A673 (cell line): ENCODE measurements at regions not wholly inside any gene's neighbourhood (a gene's known extent, or its start where the extent isn't known, plus 50 kb on each side); places are given as distances from the start of the nearest gene placed in this dataset.

Source experiments
- BruUV-seq: library from RNA; stranded (reverse); fragments of 400-500 nt; replicated peaks from 2 replicates; lab custom pipeline; 2021; lab: Mats Ljungman, UMichigan
- CTCF ChIA-PET: fragments of 300-600 bp; sonication (Branson Sonifier 250); formaldehyde crosslinking; loops from one replicate; lab custom pipeline; 2022; ENCODE audit warnings: antibody characterized with exemption; lab: Charles Lee
- POLR2A ChIA-PET: fragments of 300-600 bp; sonication (Branson Sonifier 250); formaldehyde crosslinking; loops from one replicate; lab custom pipeline; 2022; ENCODE audit warnings: antibody characterized with exemption; ENCODE audit not compliant: low non-redundant PET; lab: Charles Lee
- DNase-seq: peaks from one replicate; pipeline ENCODE4 v3.0.0-alpha.2; 2015; ENCODE audit warnings: low spot score
- H3K27ac ChIP-seq: fragments of 200-600 bp; sonication (generic); 2 replicates; pipeline ENCODE4 v1.5.1; 2016; ENCODE audit warnings: mixed run types, low read depth, mild to moderate bottlenecking, mixed read lengths, antibody characterized with exemption, low read length; ENCODE audit not compliant: poor library complexity, severe bottlenecking
- H3K27me3 ChIP-seq: fragments of 200-600 bp; sonication (generic); replicated peaks from 2 replicates; pipeline ENCODE4 v1.6.1; 2017; ENCODE audit warnings: mixed run types, low read depth, mild to moderate bottlenecking, mixed read lengths, antibody characterized with exemption, low read length; ENCODE audit not compliant: insufficient read depth, poor library complexity
- H3K36me3 ChIP-seq: fragments of 200-600 bp; sonication (generic); 2 replicates; pipeline ENCODE4 v1.6.1; 2016; ENCODE audit warnings: mixed run types, mild to moderate bottlenecking, mixed read lengths, antibody characterized with exemption, low read length; ENCODE audit not compliant: insufficient read depth, poor library complexity, severe bottlenecking
- H3K4me1 ChIP-seq: fragments of 200-600 bp; sonication (generic); 2 replicates; pipeline ENCODE4 v1.6.1; 2017; ENCODE audit warnings: mixed run types, mild to moderate bottlenecking, mixed read lengths, antibody characterized with exemption, low read length; ENCODE audit not compliant: insufficient read depth, poor library complexity, severe bottlenecking
- H3K4me3 ChIP-seq: fragments of 200-600 bp; sonication (generic); 2 replicates; pipeline ENCODE4 v1.5.1; 2016; ENCODE audit warnings: low read depth, mixed run types, mild to moderate bottlenecking, mixed read lengths, low read length; ENCODE audit not compliant: poor library complexity, severe bottlenecking
- H3K9me3 ChIP-seq: fragments of 200-600 bp; sonication (generic); 2 replicates; pipeline ENCODE4 v1.6.1; 2016; ENCODE audit warnings: mixed run types, low read depth, mild to moderate bottlenecking, mixed read lengths, antibody characterized with exemption, low read length; ENCODE audit not compliant: poor library complexity, severe bottlenecking
- EZH2 ChIP-seq: fragments of 200-600 bp; sonication (generic); IDR thresholded peaks from 2 replicates; pipeline ENCODE4 v1.6.1; 2017; ENCODE audit warnings: borderline replicate concordance, low read depth, mild to moderate bottlenecking, mixed read lengths, antibody characterized with exemption, low read length; ENCODE audit not compliant: poor library complexity, severe bottlenecking
- intact Hi-C: fragments of 100-400 bp; cut with micrococcal nuclease; formaldehyde crosslinking; loops from one replicate; pipeline ENCODE4 v1.10.0; 2022; ENCODE audit not compliant: unreplicated experiment
- TF ChIP-seq, protein P1 (sequence below): fragments of 300-800, 200-600 bp; sonication (generic); conservative IDR thresholded peaks from 2 replicates; pipeline ENCODE4 v1.5.1; 2017; ENCODE audit warnings: low read depth, mild to moderate bottlenecking, antibody characterized with exemption, low read length, moderate library complexity, mixed read lengths

DNA sequence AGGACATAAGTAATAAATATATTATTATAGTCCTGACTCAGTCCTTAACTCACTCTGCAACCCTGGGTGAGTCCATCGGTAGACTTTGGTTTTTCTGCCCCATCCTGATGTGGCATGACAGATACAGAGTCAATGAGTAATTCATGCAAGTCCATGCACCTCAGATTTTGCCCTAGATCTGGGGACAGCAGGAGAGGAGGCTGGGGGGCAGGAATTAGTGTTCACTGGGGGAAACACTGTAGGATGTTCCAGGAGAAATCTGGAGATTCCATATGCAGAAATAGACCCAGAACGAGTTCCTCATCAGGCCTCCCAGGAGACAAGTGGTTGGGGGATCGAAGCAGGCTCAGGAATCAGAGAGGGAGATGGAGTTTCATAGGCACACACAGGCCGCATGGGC lies 150.8 kb downstream of the DICER1 start:
- BruUV-seq = no TSS peak
- Histone ChIP-seq H3K4me1 (peaks cover 10% of the 10 kb centered on the region), H3K27me3 (no peaks in the 10 kb centered on the region), H3K27ac (no peak overlapping the region), H3K4me3 (no peak overlapping the region), H3K36me3 (no peaks in the 10 kb centered on the region), H3K9me3 (no peaks in the 10 kb centered on the region)
- CTCF ChIA-PET = interaction anchor here (1.2 kb wide), 1 partner anchor 355 kb away, joined by 3 read pairs; no protein-coding TSS in a partner anchor
- no peak for DNase-seq
- intact Hi-C loops = no loop called here
- TF ChIP-seq, protein P1, sequence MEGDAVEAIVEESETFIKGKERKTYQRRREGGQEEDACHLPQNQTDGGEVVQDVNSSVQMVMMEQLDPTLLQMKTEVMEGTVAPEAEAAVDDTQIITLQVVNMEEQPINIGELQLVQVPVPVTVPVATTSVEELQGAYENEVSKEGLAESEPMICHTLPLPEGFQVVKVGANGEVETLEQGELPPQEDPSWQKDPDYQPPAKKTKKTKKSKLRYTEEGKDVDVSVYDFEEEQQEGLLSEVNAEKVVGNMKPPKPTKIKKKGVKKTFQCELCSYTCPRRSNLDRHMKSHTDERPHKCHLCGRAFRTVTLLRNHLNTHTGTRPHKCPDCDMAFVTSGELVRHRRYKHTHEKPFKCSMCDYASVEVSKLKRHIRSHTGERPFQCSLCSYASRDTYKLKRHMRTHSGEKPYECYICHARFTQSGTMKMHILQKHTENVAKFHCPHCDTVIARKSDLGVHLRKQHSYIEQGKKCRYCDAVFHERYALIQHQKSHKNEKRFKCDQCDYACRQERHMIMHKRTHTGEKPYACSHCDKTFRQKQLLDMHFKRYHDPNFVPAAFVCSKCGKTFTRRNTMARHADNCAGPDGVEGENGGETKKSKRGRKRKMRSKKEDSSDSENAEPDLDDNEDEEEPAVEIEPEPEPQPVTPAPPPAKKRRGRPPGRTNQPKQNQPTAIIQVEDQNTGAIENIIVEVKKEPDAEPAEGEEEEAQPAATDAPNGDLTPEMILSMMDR = no peak
- no peak for TF ChIP-seq EZH2
- POLR2A ChIA-PET = no interaction called here

DNA sequence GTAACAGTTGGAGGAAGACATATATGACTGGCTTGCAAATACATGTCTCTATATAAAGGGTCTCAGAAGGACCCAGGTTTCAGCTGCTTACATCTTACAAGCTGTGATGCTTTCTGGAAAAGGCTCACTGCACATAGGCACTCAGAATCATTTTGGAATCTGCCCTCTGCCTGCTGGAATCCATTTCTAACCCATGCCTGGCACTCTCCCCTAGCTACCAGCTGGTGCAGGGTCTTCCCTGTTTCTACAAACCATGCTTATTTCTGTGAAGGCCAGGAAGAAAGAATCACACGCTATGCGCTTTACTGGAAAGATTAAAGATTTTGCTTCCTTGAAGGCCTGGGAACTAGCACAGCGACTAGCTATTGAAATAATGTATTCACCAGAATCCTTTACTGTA lies 151.3 kb downstream of the DICER1 start:
- TF ChIP-seq EZH2 = no peak
- TF ChIP-seq, protein P1 = no peak
- peaks cover 10% of the 10 kb centered on the region for H3K4me1 ChIP-seq
- CTCF ChIA-PET = no interaction called here
- no peak for DNase-seq
- intact Hi-C loops = no loop called here
- H3K4me3 ChIP-seq = no peak overlapping the region
- POLR2A ChIA-PET = no interaction called here
- H3K9me3 ChIP-seq = no peaks in the 10 kb centered on the region
- H3K27me3 ChIP-seq = no peaks in the 10 kb centered on the region
- no peaks in the 10 kb centered on the region for H3K36me3 ChIP-seq
- H3K27ac ChIP-seq = no peak overlapping the region
- BruUV-seq = no TSS peak

DNA sequence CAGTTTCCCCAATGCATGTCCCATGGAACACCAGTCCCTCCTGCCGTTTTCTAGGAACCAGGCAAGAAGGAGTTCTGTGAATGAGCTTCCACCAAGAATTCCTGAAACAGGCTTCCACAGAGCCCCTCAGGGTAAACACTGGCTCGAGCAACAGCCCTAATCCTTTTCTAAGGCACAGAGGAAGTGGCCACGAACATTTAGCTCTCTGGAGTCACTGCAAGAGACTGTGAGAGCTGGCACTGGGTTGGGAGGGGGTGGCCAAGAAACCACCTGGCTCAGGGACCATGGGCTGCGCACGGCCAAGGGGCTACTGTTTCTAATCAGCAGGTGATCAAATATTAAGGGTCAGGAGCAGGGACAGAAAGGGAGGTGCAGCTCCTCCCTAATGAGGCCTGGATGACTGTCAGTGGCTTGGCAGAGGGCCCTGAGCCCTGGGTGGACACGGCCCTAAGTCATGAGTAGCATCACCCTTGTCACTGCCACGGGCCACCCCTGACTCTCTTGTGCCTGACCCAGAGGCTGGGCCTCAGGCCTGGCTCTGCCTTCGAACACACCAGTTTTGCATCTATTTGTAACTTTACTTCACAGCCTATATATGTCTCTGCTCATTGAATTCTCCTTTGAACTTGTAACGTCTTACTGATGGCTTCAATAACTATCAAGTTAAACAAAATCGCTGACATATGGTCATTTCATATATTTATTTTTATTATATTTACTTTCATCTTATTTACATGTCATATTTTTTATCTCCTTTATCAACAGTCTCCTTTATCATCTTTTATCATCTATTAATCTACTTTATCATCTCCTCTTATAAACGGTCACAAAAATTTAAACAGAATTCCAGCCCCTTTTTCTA lies 154.0 kb downstream of the DICER1 start:
- H3K27me3 ChIP-seq = no peaks in the 10 kb centered on the region
- no peak overlapping the region for H3K4me3 ChIP-seq
- H3K36me3 ChIP-seq = no peaks in the 10 kb centered on the region
- no TSS peak for BruUV-seq
- POLR2A ChIA-PET = interaction anchor here (0.6 kb wide), 1 partner anchor 521 kb away, joined by 3 read pairs; no protein-coding TSS in a partner anchor
- CTCF ChIA-PET = no interaction called here
- no peak overlapping the region for H3K27ac ChIP-seq
- TF ChIP-seq, protein P1 = no peak
- no peak for TF ChIP-seq EZH2
- DNase-seq = no peak
- peaks cover 10% of the 10 kb centered on the region for H3K4me1 ChIP-seq
- no peaks in the 10 kb centered on the region for H3K9me3 ChIP-seq
- intact Hi-C loops = no loop called here
